Activated T-cell treated with anti-CD3 and anti-CD28 coated beads, Interleukin-2, amount 50 U/mL, for 24 hours (primary cell): ENCODE measurements at regions not wholly inside any gene's neighbourhood (a gene's known extent, or its start where the extent isn't known, plus 50 kb on each side); places are given as distances from the start of the nearest gene placed in this dataset.

Experiments used
- DNase-seq: peaks from one replicate; pipeline ENCODE4 v3.0.0-alpha.2; 2020
- H3K27ac Mint-ChIP-seq: 2 replicates; pipeline ENCODE4 v1.8.0; 2020; ENCODE audit warnings: mild to moderate bottlenecking, mixed read lengths
- H3K27me3 Mint-ChIP-seq: 2 replicates; pipeline ENCODE4 v1.8.0; 2020; ENCODE audit warnings: mixed read lengths
- H3K36me3 Mint-ChIP-seq: 2 replicates; pipeline ENCODE4 v1.8.0; 2020; ENCODE audit warnings: low read depth, mixed read lengths
- H3K4me1 Mint-ChIP-seq: 2 replicates; pipeline ENCODE4 v1.8.0; 2020; ENCODE audit warnings: low read depth, mixed read lengths
- H3K4me3 Mint-ChIP-seq: 2 replicates; pipeline ENCODE4 v1.8.0; 2020; ENCODE audit warnings: mild to moderate bottlenecking, moderate library complexity, mixed read lengths
- H3K9me3 Mint-ChIP-seq: 2 replicates; pipeline ENCODE4 v1.8.0; 2020; ENCODE audit warnings: mixed read lengths

- Mint-ChIP-seq H3K27ac (no peak overlapping the region), H3K9me3 (no peaks in the 10 kb centered on the region), H3K36me3 (no peaks in the 10 kb centered on the region), H3K4me1 (no peaks in the 10 kb centered on the region), H3K4me3 (no peak overlapping the region), H3K27me3 (no peaks in the 10 kb centered on the region)
- no peak for DNase-seq
Measured at GRCh38 chr11:127191261-127191660, 190.7 kb upstream of the KIRREL3 start.

GRCh38 chr11:127182586-127183203 is 182.1 kb upstream of the KIRREL3 start:
- Mint-ChIP-seq H3K9me3 (no peaks in the 10 kb centered on the region), H3K27me3 (no peaks in the 10 kb centered on the region), H3K4me1 (no peaks in the 10 kb centered on the region), H3K27ac (no peak overlapping the region), H3K36me3 (no peaks in the 10 kb centered on the region), H3K4me3 (no peak overlapping the region)
- DNase-seq = no peak

- Mint-ChIP-seq H3K4me3 (no peak overlapping the region), H3K4me1 (no peaks in the 10 kb centered on the region), H3K36me3 (no peaks in the 10 kb centered on the region), H3K27ac (no peak overlapping the region), H3K27me3 (peaks cover 3% of the 10 kb centered on the region), H3K9me3 (no peaks in the 10 kb centered on the region)
- DNase-seq = no peak
Measured at GRCh38 chr11:127157225-127157624, 156.7 kb upstream of the KIRREL3 start.

GRCh38 chr11:127149410-127149809 is 148.8 kb upstream of the KIRREL3 start:
- no peak overlapping the region for H3K27ac Mint-ChIP-seq
- H3K4me3 Mint-ChIP-seq = no peak overlapping the region
- H3K36me3 Mint-ChIP-seq = no peaks in the 10 kb centered on the region
- H3K27me3 Mint-ChIP-seq = no peaks in the 10 kb centered on the region
- H3K9me3 Mint-ChIP-seq = no peaks in the 10 kb centered on the region
- no peaks in the 10 kb centered on the region for H3K4me1 Mint-ChIP-seq
- no peak for DNase-seq

DNA sequence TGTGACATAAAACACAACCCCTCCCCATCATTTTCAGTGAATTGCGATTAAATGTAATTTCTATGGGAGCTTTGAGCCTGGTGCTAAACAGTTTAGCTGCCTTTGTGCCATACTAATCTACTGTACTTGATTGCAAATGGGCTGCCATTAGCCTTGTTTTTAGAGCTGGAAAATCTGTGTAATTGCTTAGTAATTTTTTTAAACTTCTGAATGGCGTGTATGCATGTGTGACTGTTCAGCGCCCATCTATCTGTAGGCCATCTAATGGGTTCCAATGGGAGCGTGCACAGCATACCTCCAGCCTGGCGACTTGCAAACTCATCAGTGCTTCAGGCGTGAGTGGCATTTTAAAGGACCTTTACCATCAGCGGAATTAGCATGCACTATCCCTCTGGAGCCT is 142.7 kb upstream of the KIRREL3 start:
- no peaks in the 10 kb centered on the region for H3K4me1 Mint-ChIP-seq
- H3K36me3 Mint-ChIP-seq = no peaks in the 10 kb centered on the region

DNA sequence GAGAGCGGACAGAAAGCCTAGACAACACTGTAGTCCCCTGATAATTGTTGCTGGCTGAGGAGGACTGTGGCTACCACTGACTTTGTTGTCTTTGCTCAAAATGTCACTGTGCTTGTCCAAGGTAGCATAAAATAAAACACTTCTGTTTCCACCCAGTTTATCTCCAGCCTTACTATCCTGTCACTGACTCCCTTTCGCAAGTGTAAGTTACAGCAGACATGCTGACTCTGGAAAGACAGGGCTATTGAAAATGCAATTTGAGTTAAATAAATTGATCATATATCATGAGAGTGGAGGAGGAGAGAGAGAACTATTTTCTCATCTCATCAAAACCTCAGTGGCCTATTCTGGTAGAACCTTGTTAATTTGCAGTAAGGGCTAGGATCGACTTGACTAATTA is 138.0 kb upstream of the KIRREL3 start:
- Mint-ChIP-seq H3K9me3 (peaks cover 2% of the 10 kb centered on the region), H3K4me1 (no peaks in the 10 kb centered on the region), H3K27me3 (peaks cover 2% of the 10 kb centered on the region), H3K36me3 (no peaks in the 10 kb centered on the region), H3K4me3 (no peak overlapping the region), H3K27ac (no peak overlapping the region)
- no peak for DNase-seq

More for the DNA sequence above, 142.7 kb upstream of the KIRREL3 start:
- no peak overlapping the region for H3K27ac Mint-ChIP-seq
- DNase-seq = no peak
- no peak overlapping the region for H3K4me3 Mint-ChIP-seq
- no peaks in the 10 kb centered on the region for H3K9me3 Mint-ChIP-seq
- H3K27me3 Mint-ChIP-seq = peaks cover 2% of the 10 kb centered on the region

- Mint-ChIP-seq H3K4me3 (no peak overlapping the region), H3K9me3 (peaks cover 2% of the 10 kb centered on the region), H3K27ac (no peak overlapping the region), H3K27me3 (peaks cover 3% of the 10 kb centered on the region), H3K4me1 (no peaks in the 10 kb centered on the region), H3K36me3 (no peaks in the 10 kb centered on the region)
- DNase-seq = no peak
Measured at GRCh38 chr11:127137771-127138280, 137.3 kb upstream of the KIRREL3 start.

GRCh38 chr11:127136438-127136837 is 135.9 kb upstream of the KIRREL3 start:
- no peaks in the 10 kb centered on the region for H3K4me1 Mint-ChIP-seq
- H3K27ac Mint-ChIP-seq = no peak overlapping the region
- H3K27me3 Mint-ChIP-seq = peaks cover 8% of the 10 kb centered on the region
- no peaks in the 10 kb centered on the region for H3K36me3 Mint-ChIP-seq
- H3K4me3 Mint-ChIP-seq = no peak overlapping the region
- peaks cover 2% of the 10 kb centered on the region for H3K9me3 Mint-ChIP-seq
- DNase-seq = no peak

GRCh38 chr11:127135256-127135655 is 134.7 kb upstream of the KIRREL3 start:
- no peaks in the 10 kb centered on the region for H3K4me1 Mint-ChIP-seq
- peaks cover 10% of the 10 kb centered on the region for H3K27me3 Mint-ChIP-seq
- no peaks in the 10 kb centered on the region for H3K36me3 Mint-ChIP-seq
- H3K27ac Mint-ChIP-seq = no peak overlapping the region
- H3K4me3 Mint-ChIP-seq = no peak overlapping the region
- peaks cover 2% of the 10 kb centered on the region for H3K9me3 Mint-ChIP-seq
- DNase-seq = no peak

GRCh38 chr11:127133061-127133460 is 132.5 kb upstream of the KIRREL3 start:
- H3K36me3 Mint-ChIP-seq = no peaks in the 10 kb centered on the region
- no peak for DNase-seq
- H3K4me1 Mint-ChIP-seq = no peaks in the 10 kb centered on the region
- H3K4me3 Mint-ChIP-seq = no peak overlapping the region
- peaks cover 10% of the 10 kb centered on the region for H3K27me3 Mint-ChIP-seq
- no peak overlapping the region for H3K27ac Mint-ChIP-seq
- peaks cover 2% of the 10 kb centered on the region for H3K9me3 Mint-ChIP-seq

DNA sequence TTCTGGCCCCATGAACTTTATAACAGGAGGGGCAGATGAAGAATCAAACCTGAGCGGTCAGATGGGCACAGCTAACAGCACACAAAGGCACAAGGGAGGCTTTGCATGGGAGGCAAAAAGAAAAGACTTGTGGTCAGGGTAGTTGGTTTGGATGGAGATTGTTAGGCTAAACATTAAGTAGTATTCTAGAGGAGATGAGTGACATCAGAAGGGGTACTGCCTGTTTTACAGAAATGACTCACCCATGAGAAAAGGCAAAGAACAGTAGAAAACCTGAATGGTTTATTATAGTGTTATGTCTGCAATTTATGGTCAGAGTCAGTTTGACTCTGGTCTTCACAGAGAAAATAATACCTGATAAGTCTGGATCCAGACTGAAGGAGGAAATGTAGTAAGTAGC is 129.8 kb upstream of the KIRREL3 start:
- H3K4me1 Mint-ChIP-seq = no peaks in the 10 kb centered on the region
- no peak overlapping the region for H3K4me3 Mint-ChIP-seq
- H3K36me3 Mint-ChIP-seq = no peaks in the 10 kb centered on the region
- no peak overlapping the region for H3K27ac Mint-ChIP-seq
- H3K9me3 Mint-ChIP-seq = peaks cover 2% of the 10 kb centered on the region
- peaks cover 10% of the 10 kb centered on the region for H3K27me3 Mint-ChIP-seq
- DNase-seq = no peak

DNA sequence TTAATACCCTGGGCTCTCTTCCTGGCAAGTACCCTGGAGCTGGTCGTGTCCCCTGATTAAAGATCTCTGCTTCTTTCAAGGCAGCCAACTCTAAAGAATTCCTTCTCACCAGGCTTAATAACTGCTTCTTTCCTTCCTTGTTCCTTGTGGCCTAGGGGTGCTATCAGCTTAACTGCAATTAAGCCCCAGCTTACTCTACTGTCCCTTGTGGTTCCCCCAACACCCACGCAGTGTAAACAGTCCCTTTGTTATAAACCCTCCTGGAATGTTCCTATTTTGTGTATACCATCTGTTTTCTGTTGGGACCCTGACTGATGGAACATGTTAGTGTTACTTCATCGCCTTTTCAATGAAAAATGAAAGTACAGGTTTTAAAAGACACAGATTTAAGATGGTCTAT is 126.4 kb upstream of the KIRREL3 start:
- no peaks in the 10 kb centered on the region for H3K36me3 Mint-ChIP-seq
- no peaks in the 10 kb centered on the region for H3K4me1 Mint-ChIP-seq
- H3K27me3 Mint-ChIP-seq = peaks cover 3% of the 10 kb centered on the region
- H3K9me3 Mint-ChIP-seq = no peaks in the 10 kb centered on the region
- DNase-seq = no peak
- H3K4me3 Mint-ChIP-seq = no peak overlapping the region
- no peak overlapping the region for H3K27ac Mint-ChIP-seq

DNA sequence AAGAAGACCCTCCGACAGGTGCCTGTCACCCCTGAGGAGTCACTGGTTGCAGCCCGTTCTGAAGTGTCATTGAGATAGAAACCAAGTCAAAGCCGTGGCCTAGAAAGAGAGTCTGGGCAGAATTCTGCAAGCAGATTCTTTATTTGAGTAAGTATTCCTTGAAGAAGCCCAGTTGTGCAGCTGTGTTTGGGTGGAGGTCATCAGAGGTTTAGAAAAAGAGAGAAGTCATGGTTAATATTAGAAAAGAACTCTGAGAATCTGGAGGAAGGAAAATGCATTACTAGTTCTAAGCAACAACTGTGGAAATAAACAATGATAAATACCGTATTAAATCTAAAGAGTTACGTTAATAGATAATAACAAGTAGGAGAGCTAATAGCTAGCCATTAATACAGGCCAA is 118.8 kb upstream of the KIRREL3 start:
- no peak overlapping the region for H3K27ac Mint-ChIP-seq
- no peaks in the 10 kb centered on the region for H3K4me1 Mint-ChIP-seq
- H3K27me3 Mint-ChIP-seq = no peaks in the 10 kb centered on the region
- DNase-seq = no peak
- H3K4me3 Mint-ChIP-seq = no peak overlapping the region
- no peaks in the 10 kb centered on the region for H3K36me3 Mint-ChIP-seq
- H3K9me3 Mint-ChIP-seq = no peaks in the 10 kb centered on the region

GRCh38 chr11:127118811-127119210 is 118.2 kb upstream of the KIRREL3 start:
- no peak for DNase-seq
- H3K4me3 Mint-ChIP-seq = no peak overlapping the region
- no peaks in the 10 kb centered on the region for H3K27me3 Mint-ChIP-seq

GRCh38 chr11:127117231-127117739 is 116.7 kb upstream of the KIRREL3 start:
- H3K9me3 Mint-ChIP-seq = no peaks in the 10 kb centered on the region
- H3K4me1 Mint-ChIP-seq = no peaks in the 10 kb centered on the region
- H3K27me3 Mint-ChIP-seq = no peaks in the 10 kb centered on the region
- no peak for DNase-seq
- no peak overlapping the region for H3K27ac Mint-ChIP-seq
- no peak overlapping the region for H3K4me3 Mint-ChIP-seq
- no peaks in the 10 kb centered on the region for H3K36me3 Mint-ChIP-seq

More at GRCh38 chr11:127118811-127119210, 118.2 kb upstream of the KIRREL3 start:
- Mint-ChIP-seq H3K9me3 (no peaks in the 10 kb centered on the region), H3K27ac (no peak overlapping the region), H3K36me3 (no peaks in the 10 kb centered on the region), H3K4me1 (no peaks in the 10 kb centered on the region)
